Keratinocyte (primary cell): ENCODE measurements at regions not wholly inside any gene's neighbourhood (a gene's known extent, or its start where the extent isn't known, plus 50 kb on each side); places are given as distances from the start of the nearest gene placed in this dataset.

ENCODE experiments used
- EZH2 ChIP-seq: IDR thresholded peaks from one replicate; pipeline ENCODE4 v1.6.1; 2012; ENCODE audit warnings: inconsistent platforms, mild to moderate bottlenecking, low read length, moderate library complexity
- TF ChIP-seq, protein P1 (sequence below), 3 experiments: IDR thresholded peaks in 1 of 3; conservative IDR thresholded peaks in 1 of 3; optimal IDR thresholded peaks in 1 of 3; 2 replicates in 2 of 3; 3 replicates in 1 of 3; pipeline versions ENCODE3 to v1.5.1; 2011; ENCODE audit warnings: low read length in 3 of 3, mild to moderate bottlenecking in 3 of 3, moderate library complexity in 2 of 3, control low read depth in 1 of 3, inconsistent platforms in 1 of 3; ENCODE audit not compliant: insufficient read depth in 2 of 3; ENCODE audit errors: extremely low read depth in 1 of 3

DNA sequence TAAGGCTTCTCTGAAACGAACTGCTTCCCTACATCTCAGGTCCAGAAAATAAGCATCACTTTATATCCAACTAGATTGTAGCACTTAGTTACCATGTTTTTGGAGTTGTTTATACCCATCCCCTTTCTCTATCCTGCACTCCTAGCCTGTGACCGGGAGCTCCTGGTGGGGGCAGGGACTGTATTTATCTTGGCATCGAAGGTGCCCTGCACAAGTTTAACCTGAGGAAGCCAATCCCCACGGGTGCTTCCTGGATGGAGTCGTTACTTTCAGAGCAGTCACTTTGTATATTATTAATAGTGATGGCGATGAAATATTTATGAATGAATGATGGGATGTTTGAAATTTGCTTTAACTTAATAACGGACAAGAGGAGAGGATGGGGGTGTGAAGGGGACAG, 73.9 kb downstream of the KLHDC7A start:
- TF ChIP-seq, protein P1, sequence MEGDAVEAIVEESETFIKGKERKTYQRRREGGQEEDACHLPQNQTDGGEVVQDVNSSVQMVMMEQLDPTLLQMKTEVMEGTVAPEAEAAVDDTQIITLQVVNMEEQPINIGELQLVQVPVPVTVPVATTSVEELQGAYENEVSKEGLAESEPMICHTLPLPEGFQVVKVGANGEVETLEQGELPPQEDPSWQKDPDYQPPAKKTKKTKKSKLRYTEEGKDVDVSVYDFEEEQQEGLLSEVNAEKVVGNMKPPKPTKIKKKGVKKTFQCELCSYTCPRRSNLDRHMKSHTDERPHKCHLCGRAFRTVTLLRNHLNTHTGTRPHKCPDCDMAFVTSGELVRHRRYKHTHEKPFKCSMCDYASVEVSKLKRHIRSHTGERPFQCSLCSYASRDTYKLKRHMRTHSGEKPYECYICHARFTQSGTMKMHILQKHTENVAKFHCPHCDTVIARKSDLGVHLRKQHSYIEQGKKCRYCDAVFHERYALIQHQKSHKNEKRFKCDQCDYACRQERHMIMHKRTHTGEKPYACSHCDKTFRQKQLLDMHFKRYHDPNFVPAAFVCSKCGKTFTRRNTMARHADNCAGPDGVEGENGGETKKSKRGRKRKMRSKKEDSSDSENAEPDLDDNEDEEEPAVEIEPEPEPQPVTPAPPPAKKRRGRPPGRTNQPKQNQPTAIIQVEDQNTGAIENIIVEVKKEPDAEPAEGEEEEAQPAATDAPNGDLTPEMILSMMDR (optimal IDR thresholded peaks at IDR 0.05 in 1 of 3, IDR thresholded peaks at IDR 0.05 in 1 of 3, conservative IDR thresholded peaks at IDR 0.05 in 1 of 3; ENCODE audit: extremely low read depth in 1 of 3, insufficient read depth in 2 of 3, low read length in 3 of 3), result no peak
- TF ChIP-seq EZH2, result no peak
